ENCODE measurements at regions not wholly inside any gene's neighbourhood (a gene's known extent, or its start where the extent isn't known, plus 50 kb on each side); places are given as distances from the start of the nearest gene placed in this dataset.

- peak; percentile 62 for DNase-seq
Measured at GRCh38 chr10:4130685-4131084, 345.7 kb upstream of the KLF6 start.

- DNase-seq, result no peak
Measured at GRCh38 chr10:4129866-4130477, 345.0 kb upstream of the KLF6 start.

- no peak for DNase-seq
Measured at GRCh38 chr10:4127518-4128315, 342.7 kb upstream of the KLF6 start.

GRCh38 chr10:4125776-4126175 lies 340.8 kb upstream of the KLF6 start:
- DNase-seq, result no peak

- DNase-seq, result no peak
Measured at GRCh38 chr10:4121502-4122380, 336.7 kb upstream of the KLF6 start.

- DNase-seq, result no peak
Measured at GRCh38 chr10:4120096-4120853, 335.3 kb upstream of the KLF6 start.

- no peak for DNase-seq
Measured at GRCh38 chr10:4119107-4119506, 334.1 kb upstream of the KLF6 start.

GRCh38 chr10:4117604-4118003 lies 332.6 kb upstream of the KLF6 start:
- DNase-seq, result no peak

GRCh38 chr10:4111643-4112042 lies 326.6 kb upstream of the KLF6 start:
- no peak for DNase-seq

GRCh38 chr10:4109469-4109868 lies 324.5 kb upstream of the KLF6 start:
- no peak for DNase-seq

- no peak for DNase-seq
Measured at GRCh38 chr10:4108693-4109092, 323.7 kb upstream of the KLF6 start.

- DNase-seq, result no peak
Measured at GRCh38 chr10:4107285-4107851, 322.4 kb upstream of the KLF6 start.

- DNase-seq, result no peak
Measured at GRCh38 chr10:4103603-4104002, 318.6 kb upstream of the KLF6 start.

- no peak for DNase-seq
Measured at GRCh38 chr10:4102802-4103344, 317.9 kb upstream of the KLF6 start.

- DNase-seq, result no peak
Measured at GRCh38 chr10:4101918-4102654, 317.1 kb upstream of the KLF6 start.

GRCh38 chr10:4100380-4100779 lies 315.4 kb upstream of the KLF6 start:
- DNase-seq, result no peak

GRCh38 chr10:4099202-4099601 lies 314.2 kb upstream of the KLF6 start:
- DNase-seq, result no peak

- DNase-seq, result no peak
Measured at GRCh38 chr10:4095166-4095917, 310.3 kb upstream of the KLF6 start.

- DNase-seq, result no peak
Measured at GRCh38 chr10:4094751-4095150, 309.7 kb upstream of the KLF6 start.

GRCh38 chr10:4093438-4093837 lies 308.4 kb upstream of the KLF6 start:
- no peak for DNase-seq

Measured in SIG-M5 (cell line).